Stimulated activated naive CD4-positive, alpha-beta T cell (primary cell): ENCODE measurements at regions not wholly inside any gene's neighbourhood (a gene's known extent, or its start where the extent isn't known, plus 50 kb on each side); places are given as distances from the start of the nearest gene placed in this dataset.

Experiments
- DNase-seq, 6 experiments: peaks; one replicate each; lab custom pipeline; 2025; lab: John Stamatoyannopoulos, UW

- no peak for DNase-seq
Measured at GRCh38 chr13:84332346-84332745, 450.1 kb upstream of the SLITRK1 start.

DNA sequence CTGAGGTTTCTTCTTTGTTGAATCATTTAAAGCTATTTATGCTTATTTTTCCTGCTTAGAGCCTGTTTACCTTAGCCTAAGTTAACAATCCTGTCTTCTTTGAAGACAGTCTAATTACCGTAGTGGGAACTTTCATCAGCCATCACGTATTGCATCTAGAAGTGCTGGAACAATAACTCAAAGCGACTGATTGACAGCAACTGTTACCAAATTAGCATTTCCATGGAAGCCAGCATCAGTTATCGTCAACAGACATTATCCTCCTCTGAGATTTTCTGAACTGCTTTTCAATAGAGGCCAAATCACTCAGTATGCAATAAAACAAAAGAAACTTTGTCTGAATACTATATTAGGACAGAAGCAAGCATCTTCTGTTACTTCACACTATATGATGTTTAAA, 433.3 kb upstream of the SLITRK1 start:
- no peak for DNase-seq

- DNase-seq = no peak
Measured at GRCh38 chr13:84303035-84303434, 420.8 kb upstream of the SLITRK1 start.

GRCh38 chr13:84297251-84297650, 415.0 kb upstream of the SLITRK1 start:
- DNase-seq = no peak

DNA sequence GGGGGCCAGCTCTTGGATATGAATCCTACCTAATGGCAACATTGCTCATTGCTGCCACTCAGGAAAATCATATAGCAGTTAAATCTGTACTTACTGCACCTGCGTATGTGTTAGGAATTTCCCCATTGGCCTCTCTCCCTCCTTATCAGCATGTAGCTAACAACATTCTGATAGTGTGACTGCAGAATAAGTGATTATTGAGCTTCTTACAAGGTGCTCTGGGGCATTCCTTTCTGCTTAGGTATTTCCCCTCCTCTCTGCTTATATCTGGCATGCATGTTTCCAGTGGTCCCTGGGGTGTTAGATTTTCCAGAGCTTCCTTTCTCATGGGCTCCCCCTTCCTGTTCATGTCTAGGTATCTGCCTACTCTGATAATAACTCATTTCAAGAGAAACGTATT, 414.1 kb upstream of the SLITRK1 start:
- DNase-seq = no peak

- no peak for DNase-seq
Measured at GRCh38 chr13:84294576-84294975, 412.3 kb upstream of the SLITRK1 start.

- no peak for DNase-seq
Measured at GRCh38 chr13:84290386-84290785, 408.1 kb upstream of the SLITRK1 start.

DNA sequence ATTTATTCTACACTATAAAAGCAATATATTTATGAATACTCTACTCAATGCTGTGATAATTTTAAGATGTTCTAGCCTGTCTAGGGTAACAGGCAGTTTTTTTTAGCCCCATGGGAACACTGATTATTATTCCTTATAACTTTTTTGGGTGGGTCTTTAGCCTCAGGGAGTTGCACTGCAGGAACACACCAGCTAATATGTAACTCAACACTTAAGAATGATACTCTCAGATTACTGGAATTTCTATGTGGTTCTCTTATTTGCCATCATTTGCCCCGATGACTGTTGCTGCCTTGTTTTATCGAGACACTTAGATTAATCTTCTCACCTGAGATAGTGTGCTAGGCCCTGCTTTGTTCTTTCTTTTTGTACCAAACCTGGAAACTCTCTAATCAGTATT, 396.9 kb upstream of the SLITRK1 start:
- no peak for DNase-seq

DNA sequence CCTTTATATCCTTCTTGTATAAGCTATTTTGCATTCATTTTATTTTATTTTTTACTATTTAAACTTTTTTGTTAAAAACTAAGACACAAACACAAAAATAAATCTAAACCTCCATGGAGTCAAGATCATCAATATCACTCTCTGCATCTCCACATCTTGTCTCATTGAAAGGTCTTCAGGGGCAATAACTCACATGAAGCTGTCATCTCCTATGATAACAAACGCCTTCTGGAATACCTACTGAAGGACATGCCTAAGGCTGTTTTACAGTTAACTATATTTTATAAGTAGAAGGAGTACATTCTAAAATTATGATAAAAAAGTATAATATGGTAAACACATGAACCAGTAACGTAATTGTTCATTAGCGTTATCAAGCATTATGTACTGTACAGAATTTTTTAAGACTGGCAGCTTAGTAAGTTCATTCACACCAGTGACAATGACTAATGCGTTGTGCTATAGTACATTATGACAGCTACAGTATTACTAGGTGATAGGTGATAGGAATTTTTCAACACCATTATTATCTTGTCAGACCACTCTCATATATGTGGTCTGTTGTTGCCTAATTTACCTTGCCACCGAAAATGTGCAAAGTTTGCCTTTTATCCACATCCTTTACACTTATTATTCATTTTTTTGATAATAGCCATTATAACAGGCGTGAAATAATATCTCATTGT, 390.7 kb upstream of the SLITRK1 start:
- DNase-seq = no peak

- DNase-seq = no peak
Measured at GRCh38 chr13:84265257-84265764, 383.0 kb upstream of the SLITRK1 start.

DNA sequence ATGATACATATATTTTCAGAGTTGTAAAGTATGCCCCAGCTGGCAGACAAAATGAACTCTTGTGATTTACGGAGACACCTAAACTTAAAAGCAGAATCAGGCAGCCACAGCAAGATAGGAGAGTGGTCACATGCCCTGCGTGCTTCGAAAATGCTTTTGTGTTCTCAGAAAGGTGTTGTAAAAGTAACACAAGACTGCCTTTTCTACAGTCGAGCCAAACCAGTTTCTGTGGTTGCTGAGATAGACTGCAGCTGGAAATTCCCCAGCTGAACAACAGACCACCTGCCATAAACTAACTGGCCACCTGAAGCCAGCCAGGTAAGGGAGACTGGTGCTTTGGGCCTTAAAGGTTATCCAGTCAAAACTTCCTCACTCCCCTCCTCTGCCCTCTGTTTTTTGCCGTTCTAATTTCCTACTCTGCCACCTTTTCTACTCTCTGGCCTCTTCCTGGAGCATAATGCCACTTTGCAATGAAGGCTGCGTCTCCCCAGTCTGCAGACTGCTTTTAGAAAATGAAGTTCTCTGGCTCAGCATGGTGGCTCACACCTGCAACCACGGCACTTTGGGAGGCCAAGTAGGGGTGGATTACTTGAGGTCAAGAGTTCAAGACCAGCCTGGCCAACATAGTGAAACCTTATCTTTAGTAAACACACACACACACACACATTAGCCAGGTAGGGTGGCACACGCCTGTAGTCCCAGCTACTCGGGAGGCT, 381.2 kb upstream of the SLITRK1 start:
- no peak for DNase-seq

DNA sequence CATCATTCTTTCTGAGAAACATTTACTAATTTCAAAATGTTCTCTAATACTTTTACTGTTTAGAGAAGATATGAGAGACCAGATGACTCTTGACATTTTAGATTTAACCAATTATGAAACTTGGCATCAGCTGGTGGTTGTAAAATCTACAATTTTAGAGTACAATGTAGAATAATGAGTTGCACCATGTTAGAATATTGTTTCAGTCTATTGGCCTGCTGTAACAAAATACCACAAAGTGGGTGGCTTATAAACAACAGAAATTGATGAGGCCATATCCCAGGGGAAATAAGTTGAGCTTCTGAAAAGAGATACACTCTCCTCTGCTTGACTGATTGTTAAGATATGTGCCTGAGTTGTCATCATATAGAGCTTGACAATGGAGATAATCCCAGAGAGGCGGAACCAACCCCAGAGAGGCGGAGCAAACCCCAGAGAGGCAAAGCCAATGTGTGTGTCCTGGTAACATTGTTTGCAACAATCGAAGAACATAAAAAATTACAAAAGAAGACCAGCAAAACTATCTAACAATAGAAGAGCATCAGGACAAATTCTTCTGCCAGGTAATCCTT, 373.0 kb upstream of the SLITRK1 start:
- no peak for DNase-seq

- no peak for DNase-seq
Measured at GRCh38 chr13:84249463-84249862, 367.2 kb upstream of the SLITRK1 start.

DNA sequence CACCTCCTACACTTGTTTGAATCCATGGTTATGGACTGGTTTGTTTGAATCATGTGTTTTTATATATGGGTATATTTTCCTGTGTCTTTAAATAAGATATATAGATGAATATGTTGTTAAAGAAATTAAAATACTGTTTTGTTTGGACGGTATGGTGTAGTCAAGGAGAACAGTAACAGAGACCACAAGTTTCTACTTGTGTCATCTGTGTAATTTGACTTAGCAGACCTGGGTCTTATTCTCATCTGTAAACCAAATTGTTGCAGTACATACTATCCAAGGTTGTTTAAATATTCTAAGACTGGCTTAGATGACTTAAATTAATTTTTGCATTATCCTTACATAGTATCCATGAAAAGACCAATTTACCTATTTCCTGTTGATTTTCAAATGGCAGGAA, 361.1 kb upstream of the SLITRK1 start:
- no peak for DNase-seq

GRCh38 chr13:84239032-84239431, 356.8 kb upstream of the SLITRK1 start:
- DNase-seq = no peak

DNA sequence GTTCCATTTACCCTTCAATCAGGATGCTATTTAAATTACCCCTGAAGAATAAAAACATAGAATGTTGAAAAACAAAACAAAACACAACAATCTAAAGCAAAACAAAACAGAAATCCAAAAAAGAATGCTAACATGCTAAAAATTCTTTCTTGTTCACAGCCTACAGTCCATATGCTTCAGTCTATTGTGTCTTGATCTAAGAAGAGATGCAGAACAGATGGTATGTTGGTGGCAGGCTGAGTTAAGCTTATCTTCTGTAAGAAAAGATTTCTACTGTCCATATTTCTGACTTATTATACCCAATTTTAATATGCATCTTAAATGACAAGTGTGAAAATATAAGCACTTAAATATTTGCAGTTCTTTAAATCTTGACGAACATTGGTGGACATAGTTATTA, 356.1 kb upstream of the SLITRK1 start:
- no peak for DNase-seq

DNA sequence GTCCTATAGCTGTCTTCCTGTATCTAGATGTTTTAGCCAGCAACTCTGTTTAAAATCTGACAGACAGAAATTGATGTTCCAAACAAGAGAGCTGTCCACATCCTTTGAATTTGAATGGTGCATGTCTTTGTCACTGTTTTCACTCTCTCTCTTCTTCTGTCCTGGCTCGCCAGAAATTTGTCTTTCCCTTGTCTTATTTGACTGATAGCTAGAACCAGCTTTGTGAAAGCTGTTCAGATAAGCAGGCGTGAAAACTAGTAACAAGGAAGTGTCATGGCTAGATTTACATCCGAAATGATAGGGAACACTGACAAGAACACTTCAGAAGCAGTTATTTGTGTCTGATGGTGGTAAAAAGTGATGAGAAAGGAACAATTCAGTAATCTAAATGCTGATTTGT, 354.9 kb upstream of the SLITRK1 start:
- no peak for DNase-seq

GRCh38 chr13:84234416-84234815, 352.1 kb upstream of the SLITRK1 start:
- DNase-seq = no peak

GRCh38 chr13:84230568-84230967, 348.3 kb upstream of the SLITRK1 start:
- DNase-seq = no peak

- DNase-seq = no peak
Measured at GRCh38 chr13:84211048-84211447, 328.8 kb upstream of the SLITRK1 start.

DNA sequence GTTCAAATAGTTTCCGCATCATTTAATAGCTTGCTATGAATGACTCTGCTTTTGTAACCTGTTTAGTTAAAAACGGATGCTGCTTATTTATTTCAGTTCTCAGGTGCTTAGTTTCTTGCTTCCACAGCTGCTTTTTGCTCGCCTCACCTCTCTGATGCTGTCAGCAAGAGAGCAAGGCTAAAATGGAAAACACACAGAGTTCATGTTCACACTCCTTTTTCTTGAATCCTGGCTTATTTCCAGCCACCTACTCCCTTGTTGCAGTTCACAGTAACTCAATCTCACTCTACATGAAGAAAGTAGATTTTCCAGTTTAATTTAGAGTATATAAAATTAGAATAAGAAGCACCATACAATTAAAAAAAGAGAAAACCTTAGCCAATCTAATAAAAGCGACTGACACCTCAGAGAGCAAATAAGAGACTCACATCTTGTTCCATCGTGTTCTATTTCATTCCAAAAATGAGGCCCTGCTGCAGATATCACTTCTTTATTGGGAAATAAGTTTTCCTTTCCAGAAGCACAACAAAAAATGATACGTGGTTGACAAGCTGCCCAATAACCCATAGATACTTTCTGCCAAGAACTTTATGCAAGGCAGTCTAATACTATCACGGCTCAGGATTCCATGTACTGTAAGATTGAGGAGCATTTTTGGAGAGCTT, 326.1 kb upstream of the SLITRK1 start:
- DNase-seq = no peak

- DNase-seq = no peak
Measured at GRCh38 chr13:84207509-84207908, 325.2 kb upstream of the SLITRK1 start.

DNA sequence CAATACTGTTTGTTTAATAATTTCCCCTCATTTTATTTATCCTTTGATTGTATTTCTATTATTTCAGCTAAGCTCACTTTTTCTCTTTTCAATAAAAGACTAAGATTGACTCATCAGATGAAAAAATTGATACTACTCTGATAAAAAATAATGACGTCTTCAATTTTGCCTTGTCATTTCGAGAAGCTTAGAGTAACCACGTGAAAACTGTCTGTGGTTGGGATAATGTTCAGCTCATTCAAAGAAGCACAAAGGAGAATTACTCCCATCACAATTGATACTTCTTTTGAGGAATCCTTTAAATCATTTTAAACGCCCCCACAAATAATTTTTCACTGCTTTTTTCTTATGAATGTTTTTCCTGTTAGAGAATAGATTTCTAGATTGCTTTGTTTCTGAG, 318.7 kb upstream of the SLITRK1 start:
- no peak for DNase-seq
